ELR (cell line): ENCODE measurements at regions not wholly inside any gene's neighbourhood (a gene's known extent, or its start where the extent isn't known, plus 50 kb on each side); places are given as distances from the start of the nearest gene placed in this dataset.
"Not testable (repeated sequence)": the region's sequence is repeated elsewhere in the genome, so short reads cannot be mapped to it uniquely, and the experiment has no call there.

Experiments used
- DNase-seq: peaks from one replicate; pipeline ENCODE4 v3.0.0-alpha.2; 2015; ENCODE audit warnings: low read depth

DNA sequence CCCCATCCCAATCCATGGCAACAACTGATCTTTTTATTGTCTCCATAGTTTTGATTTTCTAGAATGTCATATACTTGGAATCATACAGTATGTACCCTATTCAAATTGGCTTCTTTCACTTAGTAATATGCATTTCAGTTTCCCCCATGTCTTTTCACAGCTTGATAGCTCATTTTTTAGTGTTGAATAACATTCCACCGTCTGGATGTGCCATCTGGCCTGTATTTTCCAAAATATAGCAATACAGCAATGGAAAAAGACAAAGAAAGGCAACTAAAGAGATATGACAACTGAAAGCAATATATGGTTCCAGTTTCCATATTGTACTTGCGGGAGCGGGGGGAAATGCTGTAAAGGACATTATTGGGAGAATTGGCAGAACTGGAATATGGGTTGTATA is 166.4 kb upstream of the NT5E start:
- DNase-seq = no peak

DNA sequence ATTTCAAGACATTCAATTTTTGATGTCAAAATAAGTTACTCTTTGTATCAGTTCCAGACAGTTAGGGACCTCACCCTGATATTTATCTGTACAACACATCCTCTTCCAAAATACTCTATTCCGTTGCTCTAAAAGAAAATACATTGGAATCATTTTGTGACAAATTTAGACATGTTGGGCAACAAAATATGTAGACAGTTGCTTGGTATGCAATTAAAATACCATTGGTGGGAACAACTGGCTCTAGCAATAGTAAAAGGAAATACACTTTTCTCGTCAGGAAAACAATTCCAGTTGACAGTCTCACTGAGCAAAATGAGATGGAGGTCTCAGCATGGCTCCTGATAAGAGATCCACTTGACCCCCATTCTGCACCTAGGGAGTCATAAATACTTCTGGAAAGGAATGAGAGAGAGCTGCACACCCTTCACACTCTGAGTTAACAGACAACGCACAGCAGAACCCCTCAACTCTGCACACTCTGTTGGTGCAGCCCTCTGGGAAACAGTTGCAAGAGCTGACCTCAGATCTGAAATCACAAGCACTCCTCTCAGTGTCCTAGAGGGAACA is 171.3 kb upstream of the NT5E start:
- no peak for DNase-seq

DNA sequence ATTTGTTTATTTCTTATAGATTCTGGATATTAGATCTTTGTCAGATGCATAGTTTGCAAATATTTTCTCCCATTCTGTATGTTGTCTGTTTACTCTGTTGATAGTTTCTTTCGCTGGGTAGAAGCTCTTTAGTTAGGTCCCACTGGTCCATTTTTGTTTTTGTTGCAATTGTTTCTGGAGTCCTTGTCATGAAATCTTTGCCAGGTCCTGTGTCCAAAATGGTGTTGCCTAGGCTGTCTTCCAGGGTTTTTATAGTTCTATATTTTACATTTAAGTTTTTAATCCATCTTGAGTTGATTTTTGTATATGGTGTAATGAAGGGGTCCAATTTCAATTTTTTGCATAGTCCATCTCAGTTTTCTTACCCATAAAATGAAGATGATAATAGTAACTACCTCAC is 173.9 kb upstream of the NT5E start:
- DNase-seq = not testable (repeated sequence)

DNA sequence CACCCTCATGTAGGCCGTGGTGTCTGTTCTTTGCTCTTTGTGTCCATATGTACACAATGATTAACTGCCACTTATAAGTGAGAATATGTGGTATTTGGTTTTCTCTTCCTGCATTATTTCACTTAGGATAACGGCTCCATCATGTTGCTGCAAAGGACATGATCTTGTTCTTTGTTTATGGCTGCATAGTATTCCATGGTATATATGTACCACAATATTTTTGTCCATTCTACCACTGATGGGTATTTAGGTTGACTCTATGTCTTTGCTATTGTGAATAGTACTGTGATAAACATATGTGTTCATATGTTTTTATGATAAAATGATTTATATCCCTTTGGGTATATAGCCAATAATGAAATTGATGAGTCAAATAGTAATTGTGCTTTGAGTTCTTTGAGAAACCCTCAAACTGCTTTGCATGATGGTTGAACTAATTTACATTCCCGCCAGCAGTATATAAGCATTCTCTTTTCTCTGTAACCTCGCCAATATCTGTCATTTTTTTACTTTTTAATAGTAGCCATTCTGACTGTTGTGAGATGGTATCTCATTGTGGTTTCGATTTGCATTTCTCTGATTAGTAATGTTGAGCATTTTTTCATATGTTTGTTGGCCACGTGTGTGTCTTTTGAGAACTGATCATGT is 174.4 kb upstream of the NT5E start:
- no peak for DNase-seq

DNA sequence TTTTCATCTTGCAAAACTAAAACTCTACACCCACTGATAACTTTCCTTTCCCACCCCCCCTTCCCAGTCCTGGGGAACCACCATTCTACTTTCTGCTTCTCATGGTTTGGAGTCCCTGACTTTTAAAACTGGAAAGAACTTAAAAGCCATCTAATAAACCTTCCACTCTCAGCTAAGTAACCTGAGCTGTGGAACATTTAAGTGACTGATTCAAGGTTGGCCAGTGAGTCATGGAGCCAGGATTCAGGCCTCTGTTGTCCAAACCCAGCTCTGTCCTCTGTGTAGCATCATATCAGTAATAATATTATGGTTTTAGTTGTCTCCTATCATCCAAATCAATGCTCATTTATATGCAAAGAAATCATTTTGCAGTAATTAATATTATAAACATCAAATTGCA is 176.0 kb upstream of the NT5E start:
- DNase-seq = peak; percentile 8

DNA sequence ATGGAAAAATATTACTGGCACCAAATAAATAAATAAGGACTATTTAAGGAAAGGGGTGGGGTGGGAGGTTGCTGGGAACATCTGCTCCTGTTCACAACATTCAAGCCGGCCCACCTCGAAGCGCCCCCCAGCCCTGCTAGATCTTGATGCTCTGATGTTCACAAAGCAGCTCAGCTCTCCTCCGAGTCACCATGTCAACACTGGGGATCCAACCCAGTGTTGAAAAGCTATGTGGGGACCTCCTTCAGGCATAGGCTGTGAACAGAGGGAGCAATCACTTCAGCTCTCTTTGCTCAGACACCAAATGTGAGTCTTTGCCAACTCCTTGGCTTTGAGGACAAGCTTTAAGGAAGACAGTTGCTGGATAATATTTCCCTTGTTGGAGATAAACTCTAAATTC is 176.8 kb upstream of the NT5E start:
- DNase-seq = no peak

DNA sequence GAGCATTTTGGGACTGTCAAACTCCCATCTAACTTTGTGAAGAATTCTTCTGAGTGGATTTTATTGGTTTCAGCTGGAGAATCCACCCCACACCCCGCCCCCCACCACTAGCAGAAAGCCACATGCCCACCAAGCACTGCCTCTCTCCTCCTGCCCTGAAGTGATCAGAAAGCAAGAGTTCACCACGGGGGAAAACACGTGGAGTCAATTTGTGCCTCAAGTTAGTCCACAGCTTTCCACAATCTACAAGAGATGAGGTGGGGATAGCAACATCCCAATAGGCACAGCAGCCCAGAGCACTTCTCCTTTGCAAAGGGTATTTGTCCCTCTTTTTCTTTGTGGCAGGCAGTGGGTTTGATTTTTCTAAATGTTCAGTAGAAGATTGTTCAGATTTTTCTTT is 177.3 kb upstream of the NT5E start:
- DNase-seq = no peak

DNA sequence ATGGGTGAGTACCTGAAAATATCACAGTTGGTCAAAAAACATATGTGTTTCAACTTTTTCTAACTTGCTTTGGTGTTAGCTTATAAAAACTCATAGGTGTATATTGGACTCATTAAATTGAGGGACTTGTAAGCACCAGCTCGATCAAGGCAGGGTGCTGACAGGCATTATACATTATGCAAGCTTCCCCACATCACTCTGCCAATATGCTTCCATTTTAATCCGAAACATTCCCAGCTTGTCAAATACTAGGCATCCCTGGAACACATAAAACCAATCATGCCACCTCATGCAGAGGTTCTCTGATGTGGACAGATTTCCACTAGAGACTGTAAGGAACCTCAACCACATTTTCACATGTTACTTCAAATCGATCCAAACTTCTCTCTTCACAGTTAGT is 187.3 kb upstream of the NT5E start:
- no peak for DNase-seq

DNA sequence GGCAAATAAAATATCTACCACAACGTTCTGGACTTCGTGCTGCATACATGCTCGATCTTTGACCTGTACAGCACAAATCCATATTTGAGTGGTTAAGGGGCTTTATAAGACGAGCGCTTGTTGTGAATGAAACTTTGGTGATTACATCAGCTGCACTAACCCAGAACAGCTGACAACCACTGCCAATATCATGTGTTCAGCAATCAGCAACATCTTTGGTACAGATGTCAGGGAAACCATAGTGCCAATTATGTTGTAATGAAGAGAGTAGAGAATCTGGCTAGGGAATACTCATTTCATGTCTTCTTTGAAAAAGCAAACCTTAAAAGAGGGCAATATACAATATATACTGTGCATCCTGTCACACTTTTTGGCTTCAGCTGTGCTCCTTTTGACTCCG is 188.6 kb upstream of the NT5E start:
- DNase-seq = no peak

DNA sequence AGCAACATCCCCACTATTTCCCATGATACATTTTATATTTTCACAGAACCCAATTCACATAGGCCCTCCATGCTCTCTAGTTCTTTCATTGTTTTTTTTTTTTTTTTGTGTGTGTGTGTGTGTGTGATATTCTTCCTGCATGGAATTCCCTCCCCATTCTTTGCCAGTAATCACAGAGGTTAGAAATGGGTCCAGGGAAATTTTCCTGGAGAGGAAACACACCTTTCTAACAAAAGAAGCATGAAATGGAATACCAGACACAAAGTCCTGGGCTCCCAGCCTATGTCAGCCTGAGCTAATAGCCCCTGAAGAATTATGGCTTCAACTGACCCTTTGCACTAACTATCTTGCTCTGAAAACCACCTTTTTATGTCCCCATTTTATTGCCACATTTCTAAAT is 194.2 kb upstream of the NT5E start:
- DNase-seq = no peak

DNA sequence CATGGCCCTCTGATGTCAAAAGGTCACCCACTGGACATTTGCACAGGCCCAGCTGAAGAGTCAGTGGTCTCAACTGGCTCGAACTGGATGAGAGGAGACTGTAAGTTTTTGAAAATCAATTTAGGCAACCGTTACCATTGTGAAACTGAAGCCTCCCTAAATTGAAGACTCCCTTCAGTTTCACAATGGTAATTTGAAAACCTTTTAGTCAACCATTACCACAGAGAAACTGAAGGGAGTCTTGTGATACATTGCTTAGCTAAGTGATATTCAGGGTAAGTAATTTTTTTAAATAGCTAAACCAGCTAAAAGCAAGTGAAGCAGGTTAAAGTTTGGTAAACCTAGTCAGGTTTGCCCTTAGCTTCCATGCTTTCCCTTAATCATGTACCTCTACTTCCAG is 197.3 kb upstream of the NT5E start:
- DNase-seq = no peak

DNA sequence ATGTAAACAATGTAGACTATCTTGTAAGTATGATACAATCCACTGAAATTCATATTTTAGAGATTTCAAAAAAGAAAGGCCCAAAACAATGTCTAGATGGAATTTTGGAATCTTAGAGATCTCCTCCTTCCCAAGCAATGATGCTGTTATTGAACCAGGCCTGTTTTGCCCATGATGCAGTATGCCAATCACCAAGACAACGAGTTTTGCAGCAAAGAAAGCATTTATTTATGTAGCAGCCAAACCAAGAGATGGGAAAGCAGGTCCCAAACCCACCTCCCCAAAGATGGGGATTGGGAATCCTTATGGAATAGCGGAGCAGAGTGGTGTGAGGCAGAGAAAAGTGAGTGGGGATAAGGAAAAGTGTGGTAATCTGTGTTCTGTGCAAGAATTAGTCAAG is 197.8 kb upstream of the NT5E start:
- DNase-seq = no peak

DNA sequence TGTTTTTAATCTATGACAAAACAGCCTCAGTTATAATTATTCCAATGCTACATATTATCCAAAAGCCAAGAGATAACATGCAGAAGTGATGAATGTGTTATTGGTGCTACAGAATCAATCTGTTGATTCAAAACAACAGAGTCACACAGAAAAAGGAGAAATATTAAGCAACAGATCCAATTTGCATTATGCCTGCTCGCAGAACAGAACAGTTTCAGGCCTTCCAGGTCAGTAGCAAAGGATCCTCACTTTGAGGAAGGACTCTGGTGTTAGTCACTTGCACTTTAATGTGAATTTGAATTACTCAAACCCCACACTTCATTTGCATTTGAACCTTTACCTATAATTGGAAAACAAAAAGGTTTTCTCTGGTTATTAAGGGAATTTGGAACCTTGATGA is 198.6 kb upstream of the NT5E start:
- DNase-seq = no peak

DNA sequence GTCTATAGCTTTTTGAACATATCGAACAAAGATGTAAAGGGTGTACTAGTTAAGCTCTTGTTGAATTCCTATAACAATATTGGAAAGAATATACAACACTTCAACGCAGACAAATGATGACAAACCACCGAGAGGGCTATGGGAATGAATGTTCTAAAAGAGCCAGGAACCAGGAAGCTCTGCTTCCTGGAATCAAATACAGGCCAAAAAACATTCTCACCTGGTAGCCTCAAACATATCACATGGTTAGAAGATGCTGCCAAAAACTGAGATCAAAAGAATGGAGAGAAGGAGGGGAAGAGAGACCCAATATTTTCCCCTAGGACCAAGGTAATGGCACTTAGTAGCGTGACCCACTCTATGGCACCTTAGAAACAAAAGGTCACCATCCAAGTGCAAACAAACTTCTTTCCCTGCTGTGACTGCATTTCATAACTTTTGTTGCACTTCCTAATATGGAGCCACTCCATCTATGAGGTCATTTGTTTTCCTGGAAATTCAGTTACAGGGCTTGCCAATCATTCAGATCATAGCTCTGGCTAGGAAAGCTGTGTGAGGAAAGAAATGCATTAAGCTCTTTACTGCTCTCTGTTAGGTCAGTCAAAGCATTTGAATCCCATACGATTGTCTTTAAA is 199.2 kb upstream of the NT5E start:
- no peak for DNase-seq

DNA sequence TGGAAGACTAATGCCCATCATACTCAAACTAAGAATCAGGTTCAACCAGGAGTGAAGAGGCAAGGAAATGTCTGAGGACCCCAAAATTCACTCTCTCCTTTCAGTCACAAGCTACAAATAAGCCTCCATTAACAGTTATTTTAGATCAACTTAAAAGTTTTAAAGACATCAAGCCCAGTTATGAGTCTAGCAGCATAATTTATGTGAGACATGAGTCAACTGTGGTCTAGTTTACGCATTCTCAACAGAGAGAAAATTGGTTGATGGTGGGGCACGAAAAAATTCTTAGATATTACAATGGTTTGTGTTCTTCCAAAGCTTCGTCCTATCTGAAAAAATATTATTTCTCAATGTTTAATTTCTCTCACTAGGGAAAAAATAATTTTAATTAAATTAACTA is 204.9 kb upstream of the NT5E start:
- peak; percentile 5 for DNase-seq

DNA sequence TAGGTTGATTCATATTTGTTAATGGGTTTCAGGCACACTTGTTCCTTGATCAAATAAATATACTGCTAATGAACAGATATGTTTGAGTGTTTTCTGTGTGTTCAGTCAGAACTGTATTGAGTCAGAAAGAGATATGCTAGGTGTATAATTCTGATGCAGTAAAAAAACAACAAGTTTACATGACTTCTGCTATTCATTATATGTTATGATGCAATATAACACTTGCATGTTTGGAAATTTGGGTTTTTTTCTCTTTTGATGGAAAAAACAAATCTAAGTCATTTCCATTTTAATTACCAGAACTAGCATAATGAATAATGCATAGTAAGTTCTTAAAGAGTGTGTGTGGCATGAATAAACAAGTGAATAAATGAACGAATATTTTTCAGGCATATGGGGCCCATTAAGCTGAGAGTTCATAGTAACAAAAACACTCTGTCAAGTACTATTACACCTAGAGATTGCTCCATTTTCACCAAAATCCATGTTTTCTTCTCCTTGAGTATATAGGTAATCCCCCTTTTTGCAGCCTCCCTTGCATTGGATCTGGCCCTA is 208.3 kb upstream of the NT5E start:
- DNase-seq = no peak

DNA sequence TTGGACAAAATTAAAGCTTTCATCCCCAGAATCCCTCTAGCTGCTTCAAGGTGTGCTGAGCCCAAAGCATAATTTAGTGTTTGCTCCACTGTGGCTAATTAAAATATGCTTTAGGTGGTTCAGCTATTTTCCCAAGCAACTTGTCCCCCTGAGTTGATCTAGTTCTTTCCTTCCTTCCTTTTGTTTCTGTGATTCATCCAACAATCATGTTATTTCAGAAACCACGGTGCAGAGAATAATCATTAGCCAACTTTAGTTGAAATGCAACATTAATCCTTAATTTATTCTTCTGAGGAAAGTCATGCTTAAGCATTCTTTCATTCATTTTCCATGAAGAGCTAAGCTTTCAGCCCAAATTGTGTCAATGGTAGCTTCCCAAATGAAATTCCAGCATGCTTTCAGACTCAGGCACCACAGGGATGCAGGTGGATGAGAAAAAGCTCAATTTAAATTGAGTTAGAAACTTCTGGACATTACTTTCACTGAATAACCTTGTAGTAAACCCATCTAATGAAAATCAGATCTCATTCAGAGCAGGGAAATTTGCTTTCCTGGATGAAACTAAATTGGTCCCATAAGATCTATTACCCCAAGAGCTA is 209.0 kb upstream of the NT5E start:
- no peak for DNase-seq

DNA sequence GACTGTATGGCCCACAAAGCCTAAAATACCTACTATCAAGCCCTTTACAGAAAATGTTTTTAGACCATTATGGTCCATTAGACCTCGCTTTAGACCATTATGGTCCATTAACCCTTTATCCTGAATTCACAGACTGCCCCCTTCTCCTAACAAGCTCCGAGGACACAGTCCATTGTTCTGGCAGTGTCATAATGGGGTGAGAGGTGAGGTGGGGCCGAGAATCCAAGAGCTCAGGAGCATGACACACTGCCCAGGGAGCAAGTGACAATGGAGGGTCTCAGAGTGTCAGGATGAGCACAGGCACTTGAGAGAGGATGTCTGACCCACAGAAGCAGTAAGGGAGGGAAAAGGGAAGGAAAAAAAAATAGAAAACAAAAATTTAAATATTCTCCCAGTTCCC is 212.4 kb upstream of the NT5E start:
- no peak for DNase-seq

DNA sequence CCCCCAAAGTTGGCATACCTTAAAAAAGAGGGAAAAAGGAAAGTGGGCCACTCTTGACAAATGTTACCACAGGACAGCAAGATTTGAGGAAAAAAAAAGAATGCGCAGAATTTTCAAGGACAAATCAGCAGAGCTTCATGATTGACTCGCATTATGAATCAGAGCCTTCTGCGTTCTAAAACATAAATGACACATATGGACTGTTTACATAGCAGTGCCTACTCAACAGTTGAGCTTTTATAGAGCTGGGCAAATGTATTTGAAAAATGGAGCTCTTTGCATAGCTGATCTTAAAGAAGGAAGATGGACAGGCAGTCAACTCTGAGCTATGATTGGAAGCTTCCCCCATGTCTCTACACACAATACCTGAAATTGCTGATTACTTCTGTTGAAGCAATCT is 213.2 kb upstream of the NT5E start:
- peak; percentile 45 for DNase-seq

DNA sequence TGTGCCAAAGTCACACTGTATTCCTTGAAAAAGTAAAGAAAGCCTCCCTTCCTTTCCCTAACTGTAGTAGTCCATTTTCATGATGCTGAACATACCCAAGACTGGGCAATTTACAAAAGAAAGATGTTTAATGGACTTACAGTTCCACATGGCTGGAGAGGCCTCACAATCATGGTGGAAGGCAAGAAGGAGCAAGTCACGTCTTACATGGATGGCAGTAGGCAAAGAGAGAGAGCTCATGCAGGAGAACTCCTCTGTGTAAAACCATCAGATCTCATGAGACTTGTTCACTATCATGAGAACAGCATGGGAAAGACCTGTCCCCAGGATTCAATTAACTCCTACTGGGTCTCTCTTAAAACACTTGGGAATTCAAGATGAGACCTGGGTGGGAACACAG is 222.5 kb upstream of the NT5E start:
- DNase-seq = not testable (repeated sequence)

DNA sequence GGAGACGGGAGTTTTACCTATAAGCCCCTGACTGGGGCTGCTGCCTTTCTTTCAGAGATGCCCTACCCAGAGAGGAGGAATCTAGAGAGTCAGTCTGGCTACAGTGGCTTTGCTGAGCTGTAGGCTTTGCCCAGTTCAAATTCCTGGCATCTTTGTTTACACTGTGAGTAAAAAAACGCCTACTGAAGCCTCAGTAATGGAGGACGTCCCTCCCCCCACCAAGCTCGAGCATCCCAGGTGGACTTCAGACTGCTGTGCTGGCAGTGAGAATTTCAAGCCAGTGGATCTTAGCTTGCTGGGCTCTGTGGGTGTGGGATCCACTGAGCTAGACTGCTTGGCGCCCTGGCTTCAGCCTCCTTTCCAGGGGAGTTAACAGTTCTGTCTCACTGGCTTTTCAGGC is 237.1 kb upstream of the NT5E start:
- DNase-seq = not testable (repeated sequence)

DNA sequence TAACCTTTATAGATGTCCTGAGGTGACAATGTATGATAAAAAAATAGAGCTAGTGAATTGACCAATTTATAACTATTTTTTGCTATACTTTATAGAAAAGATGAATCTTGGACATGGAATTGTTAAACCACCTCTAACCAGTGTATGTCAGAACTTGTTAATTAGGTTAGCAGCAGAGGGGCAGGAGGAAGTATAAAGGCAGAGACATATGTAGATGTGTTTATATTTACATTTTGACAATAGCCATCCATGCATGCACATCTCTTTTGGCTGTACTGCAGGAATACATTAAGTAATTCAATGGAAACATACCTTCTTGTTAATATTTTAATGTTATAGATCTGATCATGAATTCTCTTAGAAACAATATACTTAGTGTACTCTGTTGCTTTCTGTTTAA is 254.6 kb upstream of the NT5E start:
- no peak for DNase-seq

DNA sequence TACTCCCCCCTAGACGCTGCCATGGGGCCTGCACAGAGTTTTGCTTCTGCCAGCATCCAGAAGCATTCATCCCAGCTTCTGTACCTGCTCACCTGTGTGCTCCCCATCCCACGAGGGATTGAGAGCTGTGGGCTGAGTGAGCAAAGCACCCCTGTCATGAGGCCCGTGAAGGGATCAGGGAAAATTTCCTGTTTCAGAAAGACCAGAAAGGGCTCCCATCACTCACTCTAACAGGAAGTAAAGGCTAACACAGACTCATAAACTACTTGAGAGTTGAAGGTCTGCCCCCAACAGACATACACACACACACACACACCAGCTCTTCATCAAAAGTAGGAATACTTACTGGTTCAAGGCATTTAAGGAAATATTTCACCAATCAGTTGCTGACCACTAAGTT is 256.5 kb upstream of the NT5E start:
- no peak for DNase-seq
